H1 (cell line): ENCODE measurements at regions not wholly inside any gene's neighbourhood (a gene's known extent, or its start where the extent isn't known, plus 50 kb on each side); places are given as distances from the start of the nearest gene placed in this dataset.

Experiments
- CHD7 ChIP-seq: fragments of 300-600 bp; sonication (generic); IDR thresholded peaks from 2 replicates; pipeline ENCODE4 v1.7.1; 2012; ENCODE audit warnings: low read length, moderate library complexity, mild to moderate bottlenecking, inconsistent platforms; ENCODE audit not compliant: insufficient replicate concordance

GRCh38 chr2:4753721-4754120 is 938.5 kb upstream of the SOX11 start (continued):
- TF ChIP-seq CHD7 = no peak
- TF ChIP-seq, all 59 proteins: peak for 0
